ENCODE measurements at regions not wholly inside any gene's neighbourhood (a gene's known extent, or its start where the extent isn't known, plus 50 kb on each side); places are given as distances from the start of the nearest gene placed in this dataset.

DNA sequence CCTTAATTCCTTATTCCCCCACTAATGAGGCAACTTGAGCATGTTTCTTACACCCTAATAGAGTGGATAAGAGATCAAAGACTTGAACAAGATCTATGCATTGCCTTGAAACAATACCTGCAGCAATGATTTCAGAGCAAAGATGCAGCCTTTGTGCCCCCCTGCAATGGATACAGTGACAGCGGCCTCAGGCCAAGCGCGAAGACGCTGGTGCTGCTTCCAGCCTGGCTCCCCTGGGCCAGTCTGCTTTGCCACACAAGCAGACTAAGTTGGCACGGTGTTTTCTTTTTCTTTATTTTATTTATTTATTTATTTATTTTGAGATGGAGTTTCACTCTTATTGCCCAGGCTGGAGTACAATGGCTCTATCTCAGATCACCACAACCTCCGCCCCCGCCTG lies 179.8 kb upstream of the S1PR3 start:
- TF ChIP-seq, protein P1, sequence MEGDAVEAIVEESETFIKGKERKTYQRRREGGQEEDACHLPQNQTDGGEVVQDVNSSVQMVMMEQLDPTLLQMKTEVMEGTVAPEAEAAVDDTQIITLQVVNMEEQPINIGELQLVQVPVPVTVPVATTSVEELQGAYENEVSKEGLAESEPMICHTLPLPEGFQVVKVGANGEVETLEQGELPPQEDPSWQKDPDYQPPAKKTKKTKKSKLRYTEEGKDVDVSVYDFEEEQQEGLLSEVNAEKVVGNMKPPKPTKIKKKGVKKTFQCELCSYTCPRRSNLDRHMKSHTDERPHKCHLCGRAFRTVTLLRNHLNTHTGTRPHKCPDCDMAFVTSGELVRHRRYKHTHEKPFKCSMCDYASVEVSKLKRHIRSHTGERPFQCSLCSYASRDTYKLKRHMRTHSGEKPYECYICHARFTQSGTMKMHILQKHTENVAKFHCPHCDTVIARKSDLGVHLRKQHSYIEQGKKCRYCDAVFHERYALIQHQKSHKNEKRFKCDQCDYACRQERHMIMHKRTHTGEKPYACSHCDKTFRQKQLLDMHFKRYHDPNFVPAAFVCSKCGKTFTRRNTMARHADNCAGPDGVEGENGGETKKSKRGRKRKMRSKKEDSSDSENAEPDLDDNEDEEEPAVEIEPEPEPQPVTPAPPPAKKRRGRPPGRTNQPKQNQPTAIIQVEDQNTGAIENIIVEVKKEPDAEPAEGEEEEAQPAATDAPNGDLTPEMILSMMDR (IDR thresholded peaks at IDR 0.05; ENCODE audit: low read depth, low read length, missing control alignments) = no peak
- no peak for DNase-seq (ENCODE audit: extremely low read depth, low read depth)
- no peak overlapping the region for H3K4me3 ChIP-seq (replicated peaks; ENCODE audit: low read depth, low read length)

DNA sequence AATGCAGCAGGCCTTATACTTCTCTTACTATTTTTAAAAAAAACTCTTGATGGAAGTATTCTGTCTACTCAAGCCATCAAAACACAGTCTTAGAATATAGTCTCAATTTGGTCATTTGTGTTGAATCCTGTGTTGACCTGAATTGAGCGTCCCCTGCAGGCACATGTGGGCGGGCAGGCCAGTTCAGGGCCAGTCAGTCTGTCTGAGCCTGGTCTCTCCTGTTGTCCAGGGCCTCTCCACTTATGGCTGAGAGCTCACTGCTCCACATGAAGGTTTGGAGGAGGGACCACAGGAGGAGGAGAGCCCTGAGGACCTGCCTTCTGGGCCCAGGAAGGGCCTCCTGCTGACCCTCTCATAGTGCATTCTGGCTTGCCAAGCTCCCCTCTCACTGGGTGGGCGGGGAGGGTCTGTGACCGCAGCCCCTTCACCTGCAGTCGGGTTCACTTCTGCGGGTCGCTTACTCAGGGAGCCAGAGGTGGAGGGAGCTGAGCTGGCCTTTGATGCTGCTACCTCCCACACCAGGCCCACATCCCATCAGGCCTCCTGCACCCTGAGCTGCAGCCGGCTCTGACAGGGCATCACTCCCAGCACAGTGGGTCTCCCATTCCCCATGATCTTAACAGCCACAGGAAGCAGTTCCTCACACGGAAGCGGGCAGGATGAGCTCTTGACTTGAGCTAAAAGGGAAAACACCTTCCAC lies 178.2 kb upstream of the S1PR3 start:
- TF ChIP-seq, protein P1 (IDR thresholded peaks at IDR 0.05; ENCODE audit: low read depth, low read length, missing control alignments) = no peak
- H3K4me3 ChIP-seq (replicated peaks; ENCODE audit: low read depth, low read length) = no peak overlapping the region
- DNase-seq (ENCODE audit: extremely low read depth, low read depth) = no peak

DNA sequence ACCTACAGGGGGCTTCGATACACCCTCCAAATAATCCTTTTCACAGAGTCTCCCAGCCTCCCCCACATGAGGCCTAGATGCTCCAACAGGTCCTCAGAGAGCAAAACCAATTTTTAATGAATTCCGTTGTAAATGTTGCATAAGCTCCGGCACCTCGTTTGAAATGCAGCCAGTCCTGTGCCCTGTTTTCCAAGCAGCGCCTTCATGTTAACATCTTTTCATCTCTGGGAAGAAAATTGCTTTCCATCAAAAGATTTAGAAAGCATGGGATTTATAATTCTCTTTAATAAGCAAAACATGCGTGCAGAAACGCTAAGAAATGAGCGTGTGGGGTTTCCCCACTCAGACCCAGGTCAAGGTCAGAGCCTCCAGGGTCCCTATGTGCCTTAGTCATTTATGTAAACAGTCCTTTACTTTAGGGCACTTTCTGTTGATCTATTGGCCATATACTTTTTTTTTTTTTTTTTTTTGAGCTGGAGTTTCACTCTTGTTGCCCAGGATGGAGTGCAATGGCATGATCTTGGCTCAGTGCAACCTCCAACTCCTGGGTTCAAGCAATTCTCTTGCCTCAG lies 177.5 kb upstream of the S1PR3 start:
- no peak overlapping the region for H3K4me3 ChIP-seq (replicated peaks; ENCODE audit: low read depth, low read length)
- DNase-seq (ENCODE audit: extremely low read depth, low read depth) = no peak
- TF ChIP-seq, protein P1 (IDR thresholded peaks at IDR 0.05; ENCODE audit: low read depth, low read length, missing control alignments) = no peak

DNA sequence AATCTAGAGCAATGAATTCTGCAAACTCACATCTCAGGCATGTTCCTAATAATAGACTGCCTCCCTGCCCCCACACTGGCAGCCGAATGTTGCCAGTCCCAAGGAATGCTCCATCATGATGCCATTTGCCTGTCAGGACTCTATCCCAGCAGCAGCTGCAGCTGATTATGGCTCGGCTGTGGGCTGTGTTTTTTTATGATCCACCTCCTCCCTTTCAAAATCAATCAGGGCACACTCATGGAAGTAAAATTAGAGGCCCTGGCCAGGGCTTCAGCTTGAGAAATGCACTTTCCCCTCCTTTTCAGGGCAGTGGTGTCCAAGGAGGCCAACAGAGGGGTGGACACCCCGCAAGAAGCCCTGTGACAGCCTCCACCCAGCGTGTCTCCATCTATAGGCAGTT lies 176.7 kb upstream of the S1PR3 start:
- TF ChIP-seq, protein P1 (IDR thresholded peaks at IDR 0.05; ENCODE audit: low read depth, low read length, missing control alignments) = no peak
- H3K4me3 ChIP-seq (replicated peaks; ENCODE audit: low read depth, low read length) = no peak overlapping the region
- DNase-seq (ENCODE audit: extremely low read depth, low read depth) = peak; percentile 56

DNA sequence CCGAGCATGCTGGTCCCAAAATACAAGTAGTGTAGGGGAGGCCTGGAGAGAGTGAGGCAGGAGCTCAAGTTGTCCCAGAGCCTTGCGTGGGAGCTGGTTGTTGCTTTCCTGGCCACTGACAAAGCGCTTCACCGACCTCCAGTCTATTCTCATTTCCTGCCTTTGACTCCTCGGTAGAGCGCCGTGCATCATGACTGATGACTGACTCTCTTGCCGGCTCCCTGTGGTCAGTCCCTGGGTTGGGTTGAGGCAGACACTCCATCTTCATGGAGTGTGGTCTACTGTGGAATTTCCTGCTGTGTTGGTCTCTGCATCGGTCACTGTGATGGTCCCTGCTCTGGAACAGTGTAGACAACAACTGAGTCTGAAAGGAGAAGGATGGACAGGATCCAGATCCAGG lies 175.1 kb upstream of the S1PR3 start:
- TF ChIP-seq, protein P1 (IDR thresholded peaks at IDR 0.05; ENCODE audit: low read depth, low read length, missing control alignments) = no peak
- no peak overlapping the region for H3K4me3 ChIP-seq (replicated peaks; ENCODE audit: low read depth, low read length)
- no peak for DNase-seq (ENCODE audit: extremely low read depth, low read depth)

DNA sequence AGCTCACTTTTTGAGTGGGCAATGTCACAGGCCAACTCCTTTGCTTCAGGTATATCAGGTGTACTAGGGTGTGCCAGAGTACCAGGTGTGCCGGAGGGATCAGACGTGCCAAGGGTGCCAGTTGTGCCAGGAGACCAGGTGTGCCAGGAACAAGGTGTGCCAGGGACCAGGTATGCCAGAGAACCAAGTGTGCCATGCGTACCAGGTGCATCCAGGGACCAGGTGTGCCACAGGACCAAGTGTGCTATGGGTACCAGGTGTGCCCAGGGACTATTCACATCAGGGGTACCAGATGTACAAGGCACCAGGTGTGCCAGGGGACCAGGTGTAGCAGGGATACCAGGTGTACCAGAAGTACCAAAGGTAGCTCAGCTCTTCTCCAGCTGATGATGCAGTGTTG lies 174.7 kb upstream of the S1PR3 start:
- DNase-seq (ENCODE audit: extremely low read depth, low read depth) = no peak
- TF ChIP-seq, protein P1 (IDR thresholded peaks at IDR 0.05; ENCODE audit: low read depth, low read length, missing control alignments) = no peak
- H3K4me3 ChIP-seq (replicated peaks; ENCODE audit: low read depth, low read length) = no peak overlapping the region

Data from HFF-Myc (cell line).